ENCODE measurements at regions not wholly inside any gene's neighbourhood (a gene's known extent, or its start where the extent isn't known, plus 50 kb on each side); places are given as distances from the start of the nearest gene placed in this dataset.

GRCh38 chr17:77498791-77499698 is 358.3 kb downstream of the SEC14L1 start:
- H3K4me3 ChIP-seq (ENCODE audit: low read depth, low read length): no peak overlapping the region
- no peak for DNase-seq (ENCODE audit: low read depth, low spot score)
- CTCF ChIA-PET: interaction anchor here (0.7 kb wide), 1 partner anchor 69 kb away, joined by 5 read pairs; no protein-coding TSS in a partner anchor
- POLR2A ChIA-PET: no interaction called here
- no peak for TF ChIP-seq CTCF (IDR thresholded peaks at IDR 0.05; ENCODE audit: insufficient read depth, low read length, missing control alignments)

GRCh38 chr17:77499699-77500435 is 359.1 kb downstream of the SEC14L1 start:
- TF ChIP-seq CTCF (IDR thresholded peaks at IDR 0.05; ENCODE audit: insufficient read depth, low read length, missing control alignments): no peak
- no peak for DNase-seq (ENCODE audit: low read depth, low spot score)
- ChIA-PET CTCF (interaction anchor here (0.7 kb wide), 1 partner anchor 70 kb away, joined by 5 read pairs; no protein-coding TSS in a partner anchor), POLR2A (no interaction called here)
- no peak overlapping the region for H3K4me3 ChIP-seq (ENCODE audit: low read depth, low read length)

- ChIA-PET POLR2A (no interaction called here), CTCF (interaction anchor here (0.7 to 1.2 kb wide), 6 partner anchors 65 to 512 kb away, joined by 3 to 5 read pairs (median 4); no protein-coding TSS in a partner anchor)
- peak; percentile 34 for TF ChIP-seq CTCF (IDR thresholded peaks at IDR 0.05; ENCODE audit: insufficient read depth, low read length, missing control alignments)
- H3K4me3 ChIP-seq (ENCODE audit: low read depth, low read length): no peak overlapping the region
- DNase-seq (ENCODE audit: low read depth, low spot score): no peak
Observed at GRCh38 chr17:77501101-77501566, 360.4 kb downstream of the SEC14L1 start.

GRCh38 chr17:77501751-77502625 is 361.2 kb downstream of the SEC14L1 start:
- H3K4me3 ChIP-seq (ENCODE audit: low read depth, low read length): no peak overlapping the region
- CTCF ChIA-PET: interaction anchor here (0.7 to 2.6 kb wide), 8 partner anchors 66 to 511 kb away, joined by 3 to 8 read pairs (median 4); no protein-coding TSS in a partner anchor
- no peak for DNase-seq (ENCODE audit: low read depth, low spot score)
- POLR2A ChIA-PET: no interaction called here
- TF ChIP-seq CTCF (IDR thresholded peaks at IDR 0.05; ENCODE audit: insufficient read depth, low read length, missing control alignments): no peak

GRCh38 chr17:77502626-77503292 is 362.0 kb downstream of the SEC14L1 start:
- no peak overlapping the region for H3K4me3 ChIP-seq (ENCODE audit: low read depth, low read length)
- no peak for TF ChIP-seq CTCF (IDR thresholded peaks at IDR 0.05; ENCODE audit: insufficient read depth, low read length, missing control alignments)
- ChIA-PET POLR2A (no interaction called here), CTCF (interaction anchor here (1.2 to 2.6 kb wide), 3 partner anchors 73 to 511 kb away, joined by 4 to 8 read pairs (median 6); no protein-coding TSS in a partner anchor)
- DNase-seq (ENCODE audit: low read depth, low spot score): no peak

Measured in AG04449 (cell line).